GM23338 (cell line): ENCODE measurements at regions not wholly inside any gene's neighbourhood (a gene's known extent, or its start where the extent isn't known, plus 50 kb on each side); places are given as distances from the start of the nearest gene placed in this dataset.
"Not testable (repeated sequence)": the region's sequence is repeated elsewhere in the genome, so short reads cannot be mapped to it uniquely, and the experiment has no call there.

Source experiments
- ATAC-seq: fragments of 200-7000 bp; cut with Tn5 transposase; 3 replicates; pipeline ENCODE4 v1.9.1; 2020
- DNase-seq: peaks from one replicate; pipeline ENCODE4 v3.0.0-alpha.2; 2015; ENCODE audit warnings: low spot score
- H2AFZ ChIP-seq: fragments of 200-600 bp; sonication (generic); 2 replicates; pipeline ENCODE4 v1.8.0; 2016; ENCODE audit warnings: antibody characterized with exemption, mild to moderate bottlenecking, moderate library complexity
- H3F3A ChIP-seq: fragments of 200-600 bp; sonication (generic); replicated peaks from 2 replicates; pipeline ENCODE4 v1.8.0; 2017; ENCODE audit warnings: antibody characterized with exemption, mixed run types, low read depth
- H3K27ac ChIP-seq: fragments of 200-600 bp; sonication (generic); 2 replicates; pipeline ENCODE4 v1.6.1; 2016; ENCODE audit warnings: low read depth
- H3K27me3 ChIP-seq: fragments of 200-600 bp; sonication (generic); 2 replicates; pipeline ENCODE4 v1.8.0; 2016; ENCODE audit warnings: mild to moderate bottlenecking, mixed run types, moderate library complexity; ENCODE audit not compliant: insufficient read depth
- H3K36me3 ChIP-seq: fragments of 200-600 bp; sonication (generic); 2 replicates; pipeline ENCODE4 v1.8.0; 2016; ENCODE audit warnings: mild to moderate bottlenecking; ENCODE audit not compliant: insufficient read depth
- H3K4me1 ChIP-seq: fragments of 200-600 bp; sonication (generic); 2 replicates; pipeline ENCODE4 v1.8.0; 2016; ENCODE audit warnings: mild to moderate bottlenecking, moderate library complexity; ENCODE audit not compliant: insufficient read depth
- H3K4me2 ChIP-seq: fragments of 200-600 bp; sonication (generic); 2 replicates; pipeline ENCODE4 v1.7.1; 2017; ENCODE audit warnings: mixed run types
- H3K4me3 ChIP-seq: fragments of 200-600 bp; sonication (generic); 2 replicates; pipeline ENCODE4 v1.6.1; 2016; ENCODE audit warnings: mixed run types
- H3K79me2 ChIP-seq: fragments of 200-600 bp; sonication (generic); replicated peaks from 2 replicates; pipeline ENCODE4 v1.8.0; 2017; ENCODE audit warnings: mild to moderate bottlenecking; ENCODE audit not compliant: insufficient read depth
- H3K9me2 ChIP-seq: fragments of 200-600 bp; sonication (generic); 2 replicates; pipeline ENCODE4 v1.8.0; 2017; ENCODE audit not compliant: insufficient read depth
- H4K20me1 ChIP-seq: fragments of 200-600 bp; sonication (generic); replicated peaks from 2 replicates; pipeline ENCODE4 v1.8.0; 2017; ENCODE audit warnings: mild to moderate bottlenecking; ENCODE audit not compliant: insufficient read depth
- H3K27ac Mint-ChIP-seq: 2 replicates; pipeline ENCODE4 v1.8.0; 2020; ENCODE audit warnings: inconsistent platforms, mild to moderate bottlenecking, moderate library complexity, mixed read lengths
- H3K27me3 Mint-ChIP-seq: 3 replicates; pipeline ENCODE4 v1.8.0; 2022; ENCODE audit warnings: low read depth, mild to moderate bottlenecking, moderate library complexity, mixed read lengths, inconsistent platforms; ENCODE audit not compliant: insufficient read depth, poor library complexity
- H3K36me3 Mint-ChIP-seq: 3 replicates; pipeline ENCODE4 v1.8.0; 2021; ENCODE audit warnings: low read depth, mild to moderate bottlenecking, inconsistent platforms, moderate library complexity, mixed read lengths
- H3K4me1 Mint-ChIP-seq: 3 replicates; pipeline ENCODE4 v1.8.0; 2020; ENCODE audit warnings: mild to moderate bottlenecking, inconsistent platforms, mixed read lengths
- H3K4me3 Mint-ChIP-seq: 3 replicates; pipeline ENCODE4 v1.8.0; 2021; ENCODE audit warnings: moderate library complexity, mild to moderate bottlenecking, inconsistent platforms, mixed read lengths
- H3K9me3 Mint-ChIP-seq: 3 replicates; pipeline ENCODE4 v1.8.0; 2020; ENCODE audit warnings: moderate library complexity, mild to moderate bottlenecking, inconsistent platforms, mixed read lengths
- EZH2 ChIP-seq: fragments of 200-600 bp; sonication (generic); IDR thresholded peaks from one replicate; pipeline ENCODE4 v1.8.0; 2017; ENCODE audit warnings: antibody characterized with exemption, mild to moderate bottlenecking, low read depth; ENCODE audit not compliant: unreplicated experiment
- JUNB ChIP-seq: IDR thresholded peaks from one replicate; pipeline ENCODE4 v1.6.1; 2016; ENCODE audit warnings: antibody characterized with exemption; ENCODE audit not compliant: unreplicated experiment
- NANOG ChIP-seq: IDR thresholded peaks from 2 replicates; pipeline ENCODE4 v1.6.1; 2016; ENCODE audit warnings: antibody characterized with exemption, borderline replicate concordance
- ZNF331 ChIP-seq: fragments of 250-450 bp; sonication (Bioruptor Pico); IDR thresholded peaks from 2 replicates; pipeline ENCODE4 v1.5.0; 2020; ENCODE audit warnings: low read depth, mild to moderate bottlenecking, moderate library complexity
- TF ChIP-seq, protein P1 (sequence below): IDR thresholded peaks from one replicate; pipeline ENCODE4 v1.6.1; 2018; ENCODE audit warnings: antibody characterized with exemption; ENCODE audit not compliant: unreplicated experiment

DNA sequence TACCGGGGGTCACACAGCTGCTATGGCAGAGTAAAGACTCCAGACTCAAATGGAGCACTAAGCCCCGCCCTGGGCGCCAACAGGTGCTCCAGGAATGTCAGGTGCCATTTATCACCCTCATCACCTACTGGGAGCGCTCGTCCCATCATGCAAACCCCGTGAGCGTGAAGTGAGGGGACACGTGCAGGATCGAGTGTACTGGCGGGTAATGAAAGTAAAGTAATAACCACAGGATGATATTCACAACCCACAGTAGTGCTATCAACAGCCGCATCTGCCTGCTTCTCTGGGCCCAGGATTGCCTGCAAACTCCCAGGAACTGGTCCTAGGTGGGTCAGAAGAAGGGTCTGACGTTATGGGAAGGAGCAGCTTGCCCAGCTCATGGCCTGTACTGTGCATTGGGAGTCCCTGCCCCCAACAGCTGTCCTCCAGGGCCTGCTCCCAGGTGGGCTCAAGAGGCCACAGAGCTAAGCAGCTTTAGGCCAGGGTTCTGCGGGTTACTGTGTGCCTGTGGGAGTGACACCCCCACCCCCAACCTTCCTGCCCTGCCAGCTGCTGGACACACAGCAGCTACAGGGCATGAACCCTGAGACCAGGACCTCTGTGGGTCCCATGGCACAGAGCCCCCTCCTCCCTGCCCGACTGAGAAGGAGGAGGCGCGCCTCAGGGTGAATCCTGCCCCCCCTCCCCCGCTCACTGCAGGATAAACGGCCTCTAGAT is 120.5 kb upstream of the SULF2 start:
- Histone ChIP-seq H3K4me2 (no peak overlapping the region), H3K36me3 (no peaks in the 10 kb centered on the region), H4K20me1 (no peaks in the 10 kb centered on the region), H3K79me2 (no peaks in the 10 kb centered on the region), H3K27me3 (no peaks in the 10 kb centered on the region), H3F3A (no peaks in the 10 kb centered on the region), H3K9me2 (no peaks in the 10 kb centered on the region), H2AFZ (no peak overlapping the region), H3K4me1 (no peaks in the 10 kb centered on the region), H3K4me3 (no peak overlapping the region), H3K27ac (no peak overlapping the region)
- Mint-ChIP-seq H3K4me3 (no peak overlapping the region), H3K9me3 (no peaks in the 10 kb centered on the region), H3K27me3 (peaks cover 2% of the 10 kb centered on the region), H3K4me1 (peaks cover 11% of the 10 kb centered on the region; the same call in 2 of the 3 replicates), H3K27ac (no peak overlapping the region), H3K36me3 (no peaks in the 10 kb centered on the region)
- no peak for ATAC-seq
- no peak for DNase-seq
- TF ChIP-seq, protein P1, sequence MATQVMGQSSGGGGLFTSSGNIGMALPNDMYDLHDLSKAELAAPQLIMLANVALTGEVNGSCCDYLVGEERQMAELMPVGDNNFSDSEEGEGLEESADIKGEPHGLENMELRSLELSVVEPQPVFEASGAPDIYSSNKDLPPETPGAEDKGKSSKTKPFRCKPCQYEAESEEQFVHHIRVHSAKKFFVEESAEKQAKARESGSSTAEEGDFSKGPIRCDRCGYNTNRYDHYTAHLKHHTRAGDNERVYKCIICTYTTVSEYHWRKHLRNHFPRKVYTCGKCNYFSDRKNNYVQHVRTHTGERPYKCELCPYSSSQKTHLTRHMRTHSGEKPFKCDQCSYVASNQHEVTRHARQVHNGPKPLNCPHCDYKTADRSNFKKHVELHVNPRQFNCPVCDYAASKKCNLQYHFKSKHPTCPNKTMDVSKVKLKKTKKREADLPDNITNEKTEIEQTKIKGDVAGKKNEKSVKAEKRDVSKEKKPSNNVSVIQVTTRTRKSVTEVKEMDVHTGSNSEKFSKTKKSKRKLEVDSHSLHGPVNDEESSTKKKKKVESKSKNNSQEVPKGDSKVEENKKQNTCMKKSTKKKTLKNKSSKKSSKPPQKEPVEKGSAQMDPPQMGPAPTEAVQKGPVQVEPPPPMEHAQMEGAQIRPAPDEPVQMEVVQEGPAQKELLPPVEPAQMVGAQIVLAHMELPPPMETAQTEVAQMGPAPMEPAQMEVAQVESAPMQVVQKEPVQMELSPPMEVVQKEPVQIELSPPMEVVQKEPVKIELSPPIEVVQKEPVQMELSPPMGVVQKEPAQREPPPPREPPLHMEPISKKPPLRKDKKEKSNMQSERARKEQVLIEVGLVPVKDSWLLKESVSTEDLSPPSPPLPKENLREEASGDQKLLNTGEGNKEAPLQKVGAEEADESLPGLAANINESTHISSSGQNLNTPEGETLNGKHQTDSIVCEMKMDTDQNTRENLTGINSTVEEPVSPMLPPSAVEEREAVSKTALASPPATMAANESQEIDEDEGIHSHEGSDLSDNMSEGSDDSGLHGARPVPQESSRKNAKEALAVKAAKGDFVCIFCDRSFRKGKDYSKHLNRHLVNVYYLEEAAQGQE = no peak
- TF ChIP-seq ZNF331 (CRISPR knock-in tag) (no peak), EZH2 (no peak), NANOG (no peak), JUNB (no peak)

DNA sequence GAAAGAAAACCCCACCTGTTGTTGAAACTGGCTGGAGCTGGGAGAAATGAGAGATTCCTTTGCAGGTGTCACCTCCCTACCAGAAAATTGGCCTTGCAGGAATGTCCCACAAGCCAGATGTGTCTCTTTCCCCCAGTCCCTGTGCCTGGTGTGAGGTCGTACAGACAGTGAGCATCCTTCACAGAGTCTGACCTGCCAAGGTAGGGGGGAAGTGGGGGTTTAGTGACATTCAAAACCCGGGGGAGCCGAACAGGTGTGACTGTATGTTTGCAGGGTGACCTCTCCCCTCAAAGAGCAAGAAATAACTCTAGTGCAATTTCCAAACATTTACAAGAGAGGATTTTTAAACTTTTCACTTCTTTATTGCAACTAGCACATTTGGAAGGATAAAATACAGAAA is 117.7 kb upstream of the SULF2 start:
- H3K36me3 ChIP-seq, H3K27me3 ChIP-seq, H3K36me3 Mint-ChIP-seq, H2AFZ ChIP-seq, DNase-seq, H3K4me3 Mint-ChIP-seq, H3K27ac Mint-ChIP-seq, H3K9me2 ChIP-seq, H3K79me2 ChIP-seq, ATAC-seq, H3K27me3 Mint-ChIP-seq, H3K27ac ChIP-seq, H3K4me1 ChIP-seq, H4K20me1 ChIP-seq, H3K4me3 ChIP-seq, H3K9me3 Mint-ChIP-seq, H3F3A ChIP-seq, H3K4me2 ChIP-seq: not testable (repeated sequence)
- H3K4me1 Mint-ChIP-seq = peaks cover 11% of the 10 kb centered on the region; the same call in 2 of the 3 replicates

DNA sequence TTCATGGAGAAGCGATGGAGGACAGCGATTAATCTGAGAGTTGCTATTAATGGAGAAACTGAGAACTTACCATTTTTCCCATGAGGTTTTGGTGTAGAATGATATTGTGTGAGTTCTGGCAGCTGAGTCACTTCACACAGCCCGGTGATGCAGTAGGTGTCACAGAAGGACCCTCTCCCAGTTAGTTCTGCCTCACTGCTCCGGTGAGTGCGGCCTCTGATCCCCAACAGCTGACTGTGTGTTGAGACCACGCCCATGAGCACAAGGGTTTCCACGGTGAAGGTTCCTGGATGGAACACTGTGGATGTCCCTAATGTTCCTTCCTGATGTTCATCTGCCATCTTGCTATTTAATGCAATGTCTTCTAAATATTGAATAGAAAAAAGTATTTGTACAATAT is 114.0 kb upstream of the SULF2 start:
- not testable (repeated sequence) for H2AFZ ChIP-seq, H3K36me3 Mint-ChIP-seq, ATAC-seq, H3K27ac Mint-ChIP-seq, H4K20me1 ChIP-seq, H3K4me1 Mint-ChIP-seq, H3K4me3 Mint-ChIP-seq, H3K4me3 ChIP-seq, H3K27me3 ChIP-seq, H3K79me2 ChIP-seq, H3K36me3 ChIP-seq, H3K27me3 Mint-ChIP-seq, DNase-seq, H3K9me2 ChIP-seq, H3K4me2 ChIP-seq, H3K4me1 ChIP-seq, H3F3A ChIP-seq, H3K27ac ChIP-seq
- H3K9me3 Mint-ChIP-seq = peaks cover 12% of the 10 kb centered on the region; the same call in 2 of the 3 replicates
